Ovary (tissue), 7 donors: ENCODE measurements at regions not wholly inside any gene's neighbourhood (a gene's known extent, or its start where the extent isn't known, plus 50 kb on each side); places are given as distances from the start of the nearest gene placed in this dataset.

Experiments
- DNase-seq, 5 donors: peaks; one replicate each; pipeline ENCODE4 v3.0.0-alpha.2; 2019 to 2020
- H3K27ac ChIP-seq, 2 donors: fragments of 200-600 bp; one replicate each; pipeline versions ENCODE4 v1.5.1 to v1.8.0; 2019 to 2022
- H3K27me3 ChIP-seq: fragments of 200-600 bp; one replicate; pipeline ENCODE4 v1.8.0; 2022
- H3K36me3 ChIP-seq: fragments of 200-600 bp; sonication (generic); one replicate; pipeline ENCODE4 v1.5.1; 2019
- H3K4me1 ChIP-seq: one replicate; pipeline ENCODE4 v1.8.1; 2013; ENCODE audit warnings: mild to moderate bottlenecking, moderate library complexity; ENCODE audit not compliant: insufficient read depth
- H3K4me3 ChIP-seq: fragments of 200-600 bp; sonication (generic); one replicate; pipeline ENCODE4 v1.5.1; 2017
- H3K9me3 ChIP-seq, 2 donors: fragments of 200-600 bp in 1 of 2; sonication (generic) in 1 of 2; one replicate each; pipeline versions ENCODE4 v1.5.1 to v1.8.1; 2013 to 2019; ENCODE audit warnings: mild to moderate bottlenecking in 1 of 2, moderate library complexity in 1 of 2
- CTCF ChIP-seq, 3 donors: fragments of 450-650 bp in 2 of 3; fragments of 200-600 bp in 1 of 3; IDR thresholded peaks; one replicate each; pipeline versions ENCODE4 v1.5.1 to v1.8.0; 2016 to 2022; ENCODE audit warnings: antibody characterized with exemption in 3 of 3, mild to moderate bottlenecking in 1 of 3
- EP300 ChIP-seq: sonication (generic); formaldehyde crosslinking; IDR thresholded peaks from one replicate; pipeline ENCODE4 v1.6.1; 2017; ENCODE audit warnings: antibody characterized with exemption
- POLR2A ChIP-seq: fragments of 450-650 bp; IDR thresholded peaks from one replicate; pipeline ENCODE4 v1.6.1; 2017; ENCODE audit warnings: antibody characterized with exemption, mild to moderate bottlenecking, moderate library complexity
- WGBS, 3 donors: extraction: QIAGEN DNeasy Blood & Tissue Kit in 1 of 3; methylation state at CpG; one replicate each; pipeline versions ENCODE4 v1.1.5 to v1.1.7; 2013 to 2017; 5-methylcytosine and 5-hydroxymethylcytosine counted together
- intact Hi-C, 4 donors: fragments of 100-400 bp; cut with DNase I; formaldehyde crosslinking; loops; one replicate each; pipeline versions ENCODE4 v1.11.0 to v1.15.1; 2022 to 2023
- donor health status: DM: no; HTN: no; CAD: no; lungs with moderate emphysema.
- donor health status: DM: no; HTN: no; CAD: no.
- donor health status: Bipolar disorder and iron deficiency.
- donor health status: DM: no; HTN: no; CAD: no.
- donor health status: DM: yes; HTN: yes; CAD: no.

- TF ChIP-seq CTCF (IDR thresholded peaks at IDR 0.05): no peak
- no peak for TF ChIP-seq POLR2A
- no peak for TF ChIP-seq EP300
- no peaks in the 10 kb centered on the region for H3K4me1 ChIP-seq
- WGBS, 3 donors: 68 to 82% (median 71%) methylated on average over 3 of the region's 3 CpGs
- DNase-seq: no peak
- H3K27ac ChIP-seq: no peak overlapping the region
- H3K27me3 ChIP-seq: no peaks in the 10 kb centered on the region
- no peak overlapping the region for H3K4me3 ChIP-seq
- no peaks in the 10 kb centered on the region for H3K36me3 ChIP-seq
- H3K9me3 ChIP-seq: no peaks in the 10 kb centered on the region
- intact Hi-C loops: no loop called here
Observed at GRCh38 chr21:15457965-15458364, 271.8 kb upstream of the USP25 start.

DNA sequence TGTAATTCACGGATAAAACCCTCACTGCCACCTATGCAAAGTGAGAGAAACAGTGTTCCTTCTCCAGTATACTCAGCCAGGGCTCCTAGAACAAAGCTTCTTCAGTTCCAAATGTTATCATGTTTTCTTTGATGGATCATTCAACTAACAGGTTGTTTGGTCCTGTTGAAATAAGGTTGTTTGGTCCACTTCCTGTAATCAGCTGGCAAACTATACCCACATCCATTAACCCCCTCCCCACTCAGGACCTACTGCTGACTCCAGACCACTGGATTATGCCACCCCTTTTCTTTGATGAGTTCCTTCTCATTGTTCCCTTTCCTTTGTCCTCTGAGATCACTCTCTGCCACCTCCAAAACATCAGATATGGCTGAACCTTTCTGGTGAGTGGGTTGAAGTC is 267.7 kb upstream of the USP25 start:
- H3K4me3 ChIP-seq: no peak overlapping the region
- 50 to 76% (median 74%) methylated on average over 1 of the region's 1 CpG for WGBS, 3 donors
- DNase-seq: no peak
- no peak overlapping the region for H3K27ac ChIP-seq
- no peaks in the 10 kb centered on the region for H3K9me3 ChIP-seq
- no peaks in the 10 kb centered on the region for H3K4me1 ChIP-seq
- no peak for TF ChIP-seq POLR2A
- no peak for TF ChIP-seq CTCF (IDR thresholded peaks at IDR 0.05)
- no peak for TF ChIP-seq EP300
- no peaks in the 10 kb centered on the region for H3K27me3 ChIP-seq
- H3K36me3 ChIP-seq: no peaks in the 10 kb centered on the region
- intact Hi-C loops: no loop called here

DNA sequence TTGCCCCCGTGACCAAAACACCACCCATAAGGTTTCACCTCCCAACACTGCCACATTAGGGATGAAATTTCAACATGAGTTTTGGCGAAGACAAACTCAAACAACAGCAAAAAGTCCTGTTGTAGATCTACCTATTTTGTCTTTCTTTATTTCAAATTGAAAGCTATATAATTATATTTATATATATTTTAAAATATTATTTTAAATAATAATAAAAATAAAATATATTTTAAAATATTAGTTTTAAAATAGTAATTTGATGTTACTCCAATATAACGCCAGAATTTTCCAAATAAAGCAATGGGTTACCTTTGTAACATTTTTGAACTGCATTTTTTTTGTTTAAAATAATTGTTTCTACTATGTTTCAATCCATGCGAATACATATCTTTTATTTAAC is 263.5 kb upstream of the USP25 start:
- intact Hi-C loops: no loop called here
- no peaks in the 10 kb centered on the region for H3K4me1 ChIP-seq
- H3K27me3 ChIP-seq: no peaks in the 10 kb centered on the region
- TF ChIP-seq EP300 (no peak), POLR2A (no peak), CTCF (IDR thresholded peaks at IDR 0.05) (no peak)
- no peak for DNase-seq
- H3K9me3 ChIP-seq: no peaks in the 10 kb centered on the region
- H3K27ac ChIP-seq: no peak overlapping the region
- no peak overlapping the region for H3K4me3 ChIP-seq
- 90 to 96% (median 92%) methylated on average over 4 of the region's 4 CpGs for WGBS, 3 donors
- no peaks in the 10 kb centered on the region for H3K36me3 ChIP-seq

- Histone ChIP-seq H3K4me3 (no peak overlapping the region), H3K4me1 (no peaks in the 10 kb centered on the region), H3K36me3 (no peaks in the 10 kb centered on the region), H3K27me3 (no peaks in the 10 kb centered on the region), H3K27ac (no peak overlapping the region), H3K9me3 (no peaks in the 10 kb centered on the region)
- no peak for DNase-seq
- no peak for TF ChIP-seq EP300
- no peak for TF ChIP-seq POLR2A
- no peak for TF ChIP-seq CTCF (IDR thresholded peaks at IDR 0.05)
- intact Hi-C loops: no loop called here
- 66 to 69% (median 68%) methylated on average over 2 of the region's 2 CpGs for WGBS, 3 donors
Observed at GRCh38 chr21:15468368-15468767, 261.4 kb upstream of the USP25 start.
